ENCODE measurements at regions not wholly inside any gene's neighbourhood (a gene's known extent, or its start where the extent isn't known, plus 50 kb on each side); places are given as distances from the start of the nearest gene placed in this dataset.
"Not testable (repeated sequence)": the region's sequence is repeated elsewhere in the genome, so short reads cannot be mapped to it uniquely, and the experiment has no call there.

GRCh38 chr4:55696424-55696823 lies 60.3 kb upstream of the NMU start:
- H3K9me3 ChIP-seq; H3K4me3 ChIP-seq; DNase-seq; ATAC-seq; H3K4me1 ChIP-seq; intact Hi-C loops (cut with DNase I); H3K36me3 ChIP-seq; H3K27me3 ChIP-seq; H3K27ac ChIP-seq: not testable (repeated sequence)

- H3K4me1 ChIP-seq = no peaks in the 10 kb centered on the region
- no peaks in the 10 kb centered on the region for H3K9me3 ChIP-seq
- intact Hi-C loops (cut with DNase I) = no loop called here
- DNase-seq (no peak), ATAC-seq (no peak)
- no peak overlapping the region for H3K27ac ChIP-seq
- H3K36me3 ChIP-seq = no peaks in the 10 kb centered on the region
- no peak for TF ChIP-seq CTCF (IDR thresholded peaks at IDR 0.05)
- no peaks in the 10 kb centered on the region for H3K27me3 ChIP-seq
- no peak overlapping the region for H3K4me3 ChIP-seq
Observed at GRCh38 chr4:55706541-55706940, 70.4 kb upstream of the NMU start.

GRCh38 chr4:55707507-55707906 lies 71.4 kb upstream of the NMU start:
- intact Hi-C loops (cut with DNase I) = no loop called here
- no peaks in the 10 kb centered on the region for H3K4me1 ChIP-seq
- H3K9me3 ChIP-seq = no peaks in the 10 kb centered on the region
- H3K27ac ChIP-seq = no peak overlapping the region
- H3K4me3 ChIP-seq = no peak overlapping the region
- ATAC-seq = no peak
- H3K36me3 ChIP-seq = no peaks in the 10 kb centered on the region
- no peak for TF ChIP-seq CTCF (IDR thresholded peaks at IDR 0.05)
- no peak for DNase-seq
- H3K27me3 ChIP-seq = no peaks in the 10 kb centered on the region

GRCh38 chr4:55707991-55708390 lies 71.9 kb upstream of the NMU start:
- H3K4me3 ChIP-seq; ATAC-seq; H3K27me3 ChIP-seq; H3K27ac ChIP-seq; H3K36me3 ChIP-seq; intact Hi-C loops (cut with DNase I); H3K9me3 ChIP-seq; H3K4me1 ChIP-seq; DNase-seq: not testable (repeated sequence)

- DNase-seq; H3K27me3 ChIP-seq; H3K36me3 ChIP-seq; ATAC-seq; H3K9me3 ChIP-seq; intact Hi-C loops (cut with DNase I); H3K4me3 ChIP-seq; H3K4me1 ChIP-seq; H3K27ac ChIP-seq: not testable (repeated sequence)
Observed at GRCh38 chr4:55712835-55713234, 76.7 kb upstream of the NMU start.

- Histone ChIP-seq H3K4me1 (no peaks in the 10 kb centered on the region), H3K9me3 (no peaks in the 10 kb centered on the region), H3K4me3 (no peak overlapping the region), H3K36me3 (no peaks in the 10 kb centered on the region), H3K27ac (no peak overlapping the region), H3K27me3 (no peaks in the 10 kb centered on the region)
- DNase-seq (no peak), ATAC-seq (no peak)
- intact Hi-C loops (cut with DNase I) = no loop called here
- TF ChIP-seq CTCF (IDR thresholded peaks at IDR 0.05) = no peak
Observed at GRCh38 chr4:55721651-55722050, 85.6 kb upstream of the NMU start.

GRCh38 chr4:55722132-55722531 lies 86.0 kb upstream of the NMU start:
- intact Hi-C loops (cut with DNase I) = no loop called here
- H3K36me3 ChIP-seq = no peaks in the 10 kb centered on the region
- no peak overlapping the region for H3K4me3 ChIP-seq
- H3K27ac ChIP-seq = no peak overlapping the region
- ATAC-seq (no peak), DNase-seq (no peak)
- no peak for TF ChIP-seq CTCF (IDR thresholded peaks at IDR 0.05)
- H3K4me1 ChIP-seq = no peaks in the 10 kb centered on the region
- H3K27me3 ChIP-seq = no peaks in the 10 kb centered on the region
- no peaks in the 10 kb centered on the region for H3K9me3 ChIP-seq

Data from left lung (tissue), 4 donors.